Panc1 (cell line): ENCODE measurements at regions not wholly inside any gene's neighbourhood (a gene's known extent, or its start where the extent isn't known, plus 50 kb on each side); places are given as distances from the start of the nearest gene placed in this dataset.
"Not testable (repeated sequence)": the region's sequence is repeated elsewhere in the genome, so short reads cannot be mapped to it uniquely, and the experiment has no call there.

Experiments used
- POLR2AphosphoS5 ChIP-seq: IDR thresholded peaks from 2 replicates; pipeline ENCODE4 v1.6.1; 2012; ENCODE audit warnings: mild to moderate bottlenecking, low read depth, low read length, moderate library complexity
- TCF7L2 ChIP-seq: IDR thresholded peaks from 2 replicates; pipeline ENCODE4 v1.6.1; 2011; ENCODE audit warnings: mild to moderate bottlenecking, low read depth, low read length, inconsistent platforms
- TF ChIP-seq, protein P1 (sequence below): fragments of 450-650 bp; IDR thresholded peaks from 2 replicates; pipeline ENCODE4 v1.5.1; 2017; ENCODE audit warnings: mild to moderate bottlenecking
- TF ChIP-seq, protein P2 (sequence below), 2 experiments: IDR thresholded peaks; 2 replicates each; pipeline ENCODE4 v1.6.1; 2011 to 2012; ENCODE audit warnings: low read depth in 2 of 2, control low read depth in 1 of 2, low read length in 1 of 2, mild to moderate bottlenecking in 1 of 2, moderate library complexity in 1 of 2; ENCODE audit not compliant: insufficient read depth in 1 of 2

GRCh38 chr22:25334631-25335030, 115.2 kb downstream of the CRYBB2 start:
- TF ChIP-seq, protein P1, sequence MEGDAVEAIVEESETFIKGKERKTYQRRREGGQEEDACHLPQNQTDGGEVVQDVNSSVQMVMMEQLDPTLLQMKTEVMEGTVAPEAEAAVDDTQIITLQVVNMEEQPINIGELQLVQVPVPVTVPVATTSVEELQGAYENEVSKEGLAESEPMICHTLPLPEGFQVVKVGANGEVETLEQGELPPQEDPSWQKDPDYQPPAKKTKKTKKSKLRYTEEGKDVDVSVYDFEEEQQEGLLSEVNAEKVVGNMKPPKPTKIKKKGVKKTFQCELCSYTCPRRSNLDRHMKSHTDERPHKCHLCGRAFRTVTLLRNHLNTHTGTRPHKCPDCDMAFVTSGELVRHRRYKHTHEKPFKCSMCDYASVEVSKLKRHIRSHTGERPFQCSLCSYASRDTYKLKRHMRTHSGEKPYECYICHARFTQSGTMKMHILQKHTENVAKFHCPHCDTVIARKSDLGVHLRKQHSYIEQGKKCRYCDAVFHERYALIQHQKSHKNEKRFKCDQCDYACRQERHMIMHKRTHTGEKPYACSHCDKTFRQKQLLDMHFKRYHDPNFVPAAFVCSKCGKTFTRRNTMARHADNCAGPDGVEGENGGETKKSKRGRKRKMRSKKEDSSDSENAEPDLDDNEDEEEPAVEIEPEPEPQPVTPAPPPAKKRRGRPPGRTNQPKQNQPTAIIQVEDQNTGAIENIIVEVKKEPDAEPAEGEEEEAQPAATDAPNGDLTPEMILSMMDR, result not testable (repeated sequence)
- TF ChIP-seq POLR2AphosphoS5, TCF7L2: not testable (repeated sequence)
- TF ChIP-seq, protein P2, sequence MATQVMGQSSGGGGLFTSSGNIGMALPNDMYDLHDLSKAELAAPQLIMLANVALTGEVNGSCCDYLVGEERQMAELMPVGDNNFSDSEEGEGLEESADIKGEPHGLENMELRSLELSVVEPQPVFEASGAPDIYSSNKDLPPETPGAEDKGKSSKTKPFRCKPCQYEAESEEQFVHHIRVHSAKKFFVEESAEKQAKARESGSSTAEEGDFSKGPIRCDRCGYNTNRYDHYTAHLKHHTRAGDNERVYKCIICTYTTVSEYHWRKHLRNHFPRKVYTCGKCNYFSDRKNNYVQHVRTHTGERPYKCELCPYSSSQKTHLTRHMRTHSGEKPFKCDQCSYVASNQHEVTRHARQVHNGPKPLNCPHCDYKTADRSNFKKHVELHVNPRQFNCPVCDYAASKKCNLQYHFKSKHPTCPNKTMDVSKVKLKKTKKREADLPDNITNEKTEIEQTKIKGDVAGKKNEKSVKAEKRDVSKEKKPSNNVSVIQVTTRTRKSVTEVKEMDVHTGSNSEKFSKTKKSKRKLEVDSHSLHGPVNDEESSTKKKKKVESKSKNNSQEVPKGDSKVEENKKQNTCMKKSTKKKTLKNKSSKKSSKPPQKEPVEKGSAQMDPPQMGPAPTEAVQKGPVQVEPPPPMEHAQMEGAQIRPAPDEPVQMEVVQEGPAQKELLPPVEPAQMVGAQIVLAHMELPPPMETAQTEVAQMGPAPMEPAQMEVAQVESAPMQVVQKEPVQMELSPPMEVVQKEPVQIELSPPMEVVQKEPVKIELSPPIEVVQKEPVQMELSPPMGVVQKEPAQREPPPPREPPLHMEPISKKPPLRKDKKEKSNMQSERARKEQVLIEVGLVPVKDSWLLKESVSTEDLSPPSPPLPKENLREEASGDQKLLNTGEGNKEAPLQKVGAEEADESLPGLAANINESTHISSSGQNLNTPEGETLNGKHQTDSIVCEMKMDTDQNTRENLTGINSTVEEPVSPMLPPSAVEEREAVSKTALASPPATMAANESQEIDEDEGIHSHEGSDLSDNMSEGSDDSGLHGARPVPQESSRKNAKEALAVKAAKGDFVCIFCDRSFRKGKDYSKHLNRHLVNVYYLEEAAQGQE (IDR thresholded peaks at IDR 0.05; ENCODE audit: insufficient read depth in 1 of 2, low read depth in 2 of 2, low read length in 1 of 2), result not testable (repeated sequence)
